ENCODE measurements at regions not wholly inside any gene's neighbourhood (a gene's known extent, or its start where the extent isn't known, plus 50 kb on each side); places are given as distances from the start of the nearest gene placed in this dataset.
"Not testable (repeated sequence)": the region's sequence is repeated elsewhere in the genome, so short reads cannot be mapped to it uniquely, and the experiment has no call there.

- not testable (repeated sequence) for TF ChIP-seq EZH2 (IDR thresholded peaks at IDR 0.05; ENCODE audit: borderline replicate concordance, low read depth, low read length, poor library complexity, severe bottlenecking); CTCF (conservative IDR thresholded peaks at IDR 0.05; ENCODE audit: low read depth, low read length)
These were observed 420.7 kb downstream of the DIRAS2 start for GRCh38 chr9:90221899-90222298.
